Mesendoderm (in vitro differentiated cells): ENCODE measurements at regions not wholly inside any gene's neighbourhood (a gene's known extent, or its start where the extent isn't known, plus 50 kb on each side); places are given as distances from the start of the nearest gene placed in this dataset.
A peak's percentile ranks its signal among the peaks of the same experiment; 100 is the strongest.

Experiments used
- DNase-seq: peaks from one replicate; pipeline ENCODE4 v3.0.0; 2013
- H2AK5ac ChIP-seq: 2 replicates; pipeline ENCODE4 v1.6.1; 2013; ENCODE audit warnings: low read length, inconsistent platforms
- H2BK120ac ChIP-seq: 2 replicates; pipeline ENCODE4 v1.6.1; 2013; ENCODE audit warnings: low read depth, mild to moderate bottlenecking, low read length, moderate library complexity, mixed read lengths
- H2BK15ac ChIP-seq: replicated peaks from 2 replicates; pipeline ENCODE4 v1.6.1; 2013; ENCODE audit warnings: low read depth, mild to moderate bottlenecking, moderate library complexity
- H2BK5ac ChIP-seq: 2 replicates; pipeline ENCODE4 v1.6.1; 2013; ENCODE audit warnings: low read length, inconsistent platforms
- H3K18ac ChIP-seq: 2 replicates; pipeline ENCODE4 v1.6.1; 2013; ENCODE audit warnings: mild to moderate bottlenecking, low read length, mixed read lengths
- H3K23ac ChIP-seq: one replicate; pipeline ENCODE4 v1.6.1; 2013; ENCODE audit warnings: low read length
- H3K27ac ChIP-seq: 2 replicates; pipeline ENCODE4 v1.5.1; 2013; ENCODE audit warnings: low read depth, mild to moderate bottlenecking, inconsistent platforms, low read length, moderate library complexity
- H3K27me3 ChIP-seq: 2 replicates; pipeline ENCODE4 v1.6.1; 2013; ENCODE audit warnings: low read length, control low read depth, mild to moderate bottlenecking, inconsistent platforms; ENCODE audit not compliant: insufficient read depth, poor library complexity
- H3K36me3 ChIP-seq: 2 replicates; pipeline ENCODE4 v1.6.1; 2013; ENCODE audit warnings: low read length, inconsistent platforms; ENCODE audit not compliant: control insufficient read depth, insufficient read depth
- H3K4ac ChIP-seq: one replicate; pipeline ENCODE4 v1.6.1; 2013; ENCODE audit warnings: low read depth, mild to moderate bottlenecking, low read length, moderate library complexity
- H3K4me1 ChIP-seq: 2 replicates; pipeline ENCODE4 v1.6.1; 2013; ENCODE audit warnings: low read depth, low read length, inconsistent platforms; ENCODE audit not compliant: control insufficient read depth
- H3K4me2 ChIP-seq: 2 replicates; pipeline ENCODE4 v1.6.1; 2013; ENCODE audit warnings: low read length
- H3K4me3 ChIP-seq: 2 replicates; pipeline ENCODE4 v1.5.1; 2013; ENCODE audit warnings: mild to moderate bottlenecking, low read length
- H3K56ac ChIP-seq: one replicate; pipeline ENCODE4 v1.6.1; 2013; ENCODE audit warnings: low read length
- H3K79me1 ChIP-seq: 2 replicates; pipeline ENCODE4 v1.6.1; 2013; ENCODE audit warnings: low read length, inconsistent platforms
- H3K79me2 ChIP-seq: 2 replicates; pipeline ENCODE4 v1.6.1; 2013; ENCODE audit warnings: mild to moderate bottlenecking, low read length; ENCODE audit not compliant: control insufficient read depth, insufficient read depth
- H3K9ac ChIP-seq: 2 replicates; pipeline ENCODE4 v1.6.1; 2013; ENCODE audit warnings: low read length, inconsistent platforms
- H4K5ac ChIP-seq: one replicate; pipeline ENCODE4 v1.6.1; 2013; ENCODE audit warnings: low read length
- H4K8ac ChIP-seq: one replicate; pipeline ENCODE4 v1.6.1; 2013; ENCODE audit warnings: low read depth, mild to moderate bottlenecking, control low read depth, low read length, moderate library complexity
- WGBS: extraction: QIAGEN DNeasy Blood & Tissue Kit; methylation state at CpG from one replicate; pipeline ENCODE4 v1.1.7; 2013; ENCODE audit warnings: low lambda C conversion rate, missing lambda C conversion rate; ENCODE audit not compliant: insufficient coverage; ENCODE audit errors: extremely low coverage; 5-methylcytosine and 5-hydroxymethylcytosine counted together

- Histone ChIP-seq H2BK15ac (no peak overlapping the region), H4K8ac (no peak overlapping the region), H3K79me2 (no peaks in the 10 kb centered on the region), H3K9ac (no peak overlapping the region), H4K5ac (no peak overlapping the region), H3K27me3 (no peaks in the 10 kb centered on the region), H3K4me1 (peaks cover 5% of the 10 kb centered on the region), H3K36me3 (no peaks in the 10 kb centered on the region), H3K79me1 (no peaks in the 10 kb centered on the region), H2BK120ac (no peak overlapping the region), H2BK5ac (no peak overlapping the region), H2AK5ac (no peak overlapping the region), H3K4me2 (no peak overlapping the region), H3K27ac (no peak overlapping the region), H3K4ac (no peak overlapping the region), H3K4me3 (no peak overlapping the region), H3K56ac (no peak overlapping the region), H3K23ac (no peak overlapping the region), H3K18ac (peak overlapping the region; percentile 39)
- no CpG with 5 or more reads among the region's 3 CpGs for WGBS
- no peak for DNase-seq
These were observed 341.1 kb upstream of the SEMA3A start for GRCh38 chr7:84535580-84536270.

GRCh38 chr7:84533182-84533581, 338.6 kb upstream of the SEMA3A start:
- H3K79me1 ChIP-seq = no peaks in the 10 kb centered on the region
- no peak overlapping the region for H3K4ac ChIP-seq
- no peak overlapping the region for H3K56ac ChIP-seq
- H3K27me3 ChIP-seq = no peaks in the 10 kb centered on the region
- H3K36me3 ChIP-seq = no peaks in the 10 kb centered on the region
- H3K79me2 ChIP-seq = no peaks in the 10 kb centered on the region
- H3K4me1 ChIP-seq = peaks cover 5% of the 10 kb centered on the region
- H3K9ac ChIP-seq = no peak overlapping the region
- peak; percentile 51 for DNase-seq
- no peak overlapping the region for H3K18ac ChIP-seq
- no peak overlapping the region for H3K4me2 ChIP-seq
- H3K23ac ChIP-seq = no peak overlapping the region
- peak overlapping the region; percentile 72 for H2BK5ac ChIP-seq
- no peak overlapping the region for H2AK5ac ChIP-seq
- H4K8ac ChIP-seq = no peak overlapping the region
- H2BK120ac ChIP-seq = no peak overlapping the region
- H3K4me3 ChIP-seq = no peak overlapping the region
- H4K5ac ChIP-seq = no peak overlapping the region
- no peak overlapping the region for H3K27ac ChIP-seq
- no peak overlapping the region for H2BK15ac ChIP-seq

- no peaks in the 10 kb centered on the region for H3K79me2 ChIP-seq
- H2BK120ac ChIP-seq = no peak overlapping the region
- H3K4ac ChIP-seq = no peak overlapping the region
- no peaks in the 10 kb centered on the region for H3K79me1 ChIP-seq
- peak; percentile 69 for DNase-seq
- no peak overlapping the region for H3K18ac ChIP-seq
- H3K4me2 ChIP-seq = no peak overlapping the region
- H4K8ac ChIP-seq = no peak overlapping the region
- no peak overlapping the region for H3K27ac ChIP-seq
- H2BK5ac ChIP-seq = no peak overlapping the region
- H3K4me1 ChIP-seq = peaks cover 5% of the 10 kb centered on the region
- H3K27me3 ChIP-seq = no peaks in the 10 kb centered on the region
- no peak overlapping the region for H4K5ac ChIP-seq
- no peaks in the 10 kb centered on the region for H3K36me3 ChIP-seq
- no peak overlapping the region for H3K23ac ChIP-seq
- no peak overlapping the region for H3K56ac ChIP-seq
- H3K4me3 ChIP-seq = no peak overlapping the region
- no peak overlapping the region for H2BK15ac ChIP-seq
- H3K9ac ChIP-seq = no peak overlapping the region
- no peak overlapping the region for H2AK5ac ChIP-seq
These were observed 337.6 kb upstream of the SEMA3A start for GRCh38 chr7:84532196-84532595.

GRCh38 chr7:84529480-84530205, 335.1 kb upstream of the SEMA3A start:
- no peak overlapping the region for H2BK120ac ChIP-seq

GRCh38 chr7:84528756-84529479, 334.3 kb upstream of the SEMA3A start:
- Histone ChIP-seq H3K18ac (no peak overlapping the region), H3K9ac (no peak overlapping the region), H3K4me2 (no peak overlapping the region), H2BK5ac (no peak overlapping the region), H2BK120ac (no peak overlapping the region), H3K4me3 (no peak overlapping the region), H3K79me2 (no peaks in the 10 kb centered on the region), H2AK5ac (no peak overlapping the region), H3K79me1 (no peaks in the 10 kb centered on the region), H3K56ac (no peak overlapping the region), H3K23ac (no peak overlapping the region), H3K27me3 (no peaks in the 10 kb centered on the region), H4K5ac (no peak overlapping the region), H3K36me3 (no peaks in the 10 kb centered on the region), H4K8ac (no peak overlapping the region), H3K27ac (no peak overlapping the region), H3K4ac (no peak overlapping the region), H3K4me1 (peaks cover 5% of the 10 kb centered on the region), H2BK15ac (no peak overlapping the region)
- DNase-seq = no peak

More at GRCh38 chr7:84529480-84530205, 335.1 kb upstream of the SEMA3A start:
- Histone ChIP-seq H3K9ac (no peak overlapping the region), H2BK5ac (no peak overlapping the region), H3K4ac (no peak overlapping the region), H3K79me2 (no peaks in the 10 kb centered on the region), H2BK15ac (no peak overlapping the region), H3K4me2 (no peak overlapping the region), H3K27ac (no peak overlapping the region), H2AK5ac (no peak overlapping the region), H3K36me3 (no peaks in the 10 kb centered on the region), H3K23ac (no peak overlapping the region), H3K18ac (no peak overlapping the region), H4K5ac (no peak overlapping the region), H3K4me3 (no peak overlapping the region), H4K8ac (no peak overlapping the region), H3K79me1 (no peaks in the 10 kb centered on the region), H3K27me3 (no peaks in the 10 kb centered on the region), H3K56ac (no peak overlapping the region), H3K4me1 (peaks cover 5% of the 10 kb centered on the region)
- WGBS = no CpG with 5 or more reads among the region's 3 CpGs
- peak; percentile 37 for DNase-seq
